Testis (tissue), 2 donors: ENCODE measurements at regions not wholly inside any gene's neighbourhood (a gene's known extent, or its start where the extent isn't known, plus 50 kb on each side); places are given as distances from the start of the nearest gene placed in this dataset.

ENCODE experiments used
- DNase-seq: peaks from one replicate; pipeline ENCODE4 v3.0.0-alpha.2; 2019
- H3K27ac ChIP-seq, 2 donors: fragments of 200-600 bp; sonication (generic); one replicate each; pipeline ENCODE4 v1.5.1; 2019
- H3K27me3 ChIP-seq: fragments of 200-600 bp; sonication (generic); one replicate; pipeline ENCODE4 v1.5.1; 2019
- H3K36me3 ChIP-seq: fragments of 200-600 bp; sonication (generic); one replicate; pipeline ENCODE4 v1.5.1; 2017; ENCODE audit warnings: low read depth; ENCODE audit errors: missing control alignments
- H3K4me1 ChIP-seq: fragments of 200-600 bp; sonication (generic); one replicate; pipeline ENCODE4 v1.5.1; 2019
- H3K4me3 ChIP-seq, 2 donors: fragments of 200-600 bp; sonication (generic); one replicate each; pipeline ENCODE4 v1.5.1; 2017 to 2019
- H3K9me3 ChIP-seq: fragments of 200-600 bp; sonication (generic); one replicate; pipeline ENCODE4 v1.5.1; 2017
- CTCF ChIP-seq, 3 experiments: fragments of 450-650 bp in 2 of 3; fragments of 200-600 bp in 1 of 3; sonication (generic) in 1 of 3; IDR thresholded peaks; one replicate each; pipeline ENCODE4 v1.5.1; 2016 to 2019; ENCODE audit warnings: antibody characterized with exemption in 3 of 3, mild to moderate bottlenecking in 2 of 3, moderate library complexity in 1 of 3
- POLR2A ChIP-seq: fragments of 450-650 bp; IDR thresholded peaks from one replicate; pipeline ENCODE4 v1.6.1; 2017; ENCODE audit warnings: antibody characterized with exemption, mild to moderate bottlenecking, moderate library complexity
- WGBS, 2 donors: methylation state at CpG; one replicate each; pipeline ENCODE4 v1.1.5; 2018; 5-methylcytosine and 5-hydroxymethylcytosine counted together
- intact Hi-C: fragments of 100-400 bp; cut with DNase I; formaldehyde crosslinking; loops from one replicate; pipeline ENCODE4 v1.15.1; 2023; ENCODE audit warnings: low total_unique reads

- Histone ChIP-seq H3K27ac (no peak overlapping the region), H3K27me3 (no peaks in the 10 kb centered on the region), H3K9me3 (no peaks in the 10 kb centered on the region), H3K4me1 (no peaks in the 10 kb centered on the region), H3K36me3 (no peaks in the 10 kb centered on the region), H3K4me3 (no peak overlapping the region)
- WGBS, 2 donors: 69 to 87% methylated on average over 4 of the region's 4 CpGs
- intact Hi-C loops: no loop called here
- no peak for TF ChIP-seq CTCF (IDR thresholded peaks at IDR 0.05)
- no peak for TF ChIP-seq POLR2A
- no peak for DNase-seq
These were observed 785.8 kb downstream of the BRINP1 start for GRCh38 chr9:118583414-118583813.

- no peaks in the 10 kb centered on the region for H3K27me3 ChIP-seq
- intact Hi-C loops: no loop called here
- H3K4me1 ChIP-seq: no peaks in the 10 kb centered on the region
- no peak for DNase-seq
- no peak for TF ChIP-seq POLR2A
- TF ChIP-seq CTCF (IDR thresholded peaks at IDR 0.05): no peak
- no peaks in the 10 kb centered on the region for H3K9me3 ChIP-seq
- no peak overlapping the region for H3K4me3 ChIP-seq
- H3K27ac ChIP-seq: no peak overlapping the region
- 69 to 77% methylated on average over 2 of the region's 2 CpGs for WGBS, 2 donors
- H3K36me3 ChIP-seq: no peaks in the 10 kb centered on the region
These were observed 782.3 kb downstream of the BRINP1 start for GRCh38 chr9:118586978-118587377.

GRCh38 chr9:118594428-118594827 lies 774.8 kb downstream of the BRINP1 start:
- TF ChIP-seq POLR2A (no peak), CTCF (IDR thresholded peaks at IDR 0.05) (no peak)
- H3K36me3 ChIP-seq: no peaks in the 10 kb centered on the region
- intact Hi-C loops: no loop called here
- no peaks in the 10 kb centered on the region for H3K4me1 ChIP-seq
- no peak for DNase-seq
- no peak overlapping the region for H3K27ac ChIP-seq
- WGBS, 2 donors: 93% methylated on average over 6 of the region's 6 CpGs
- H3K4me3 ChIP-seq: no peak overlapping the region
- no peaks in the 10 kb centered on the region for H3K9me3 ChIP-seq
- H3K27me3 ChIP-seq: no peaks in the 10 kb centered on the region

- no peaks in the 10 kb centered on the region for H3K4me1 ChIP-seq
- DNase-seq: peak; percentile 59
- 25 to 34% methylated on average over 3 of the region's 3 CpGs for WGBS, 2 donors
- TF ChIP-seq CTCF (IDR thresholded peaks at IDR 0.05) (no peak), POLR2A (no peak)
- H3K9me3 ChIP-seq: no peaks in the 10 kb centered on the region
- H3K36me3 ChIP-seq: no peaks in the 10 kb centered on the region
- no peak overlapping the region for H3K4me3 ChIP-seq
- intact Hi-C loops: no loop called here
- H3K27ac ChIP-seq: no peak overlapping the region
- no peaks in the 10 kb centered on the region for H3K27me3 ChIP-seq
These were observed 773.4 kb downstream of the BRINP1 start for GRCh38 chr9:118595719-118596305.

GRCh38 chr9:118596374-118597015 lies 772.7 kb downstream of the BRINP1 start:
- Histone ChIP-seq H3K4me1 (no peaks in the 10 kb centered on the region), H3K27me3 (no peaks in the 10 kb centered on the region), H3K4me3 (no peak overlapping the region), H3K27ac (no peak overlapping the region), H3K9me3 (no peaks in the 10 kb centered on the region), H3K36me3 (no peaks in the 10 kb centered on the region)
- WGBS, 2 donors: 58 to 66% methylated on average over 5 of the region's 5 CpGs
- TF ChIP-seq POLR2A: no peak
- DNase-seq: no peak
- intact Hi-C loops: no loop called here
